NCI-H69 (cell line): ENCODE measurements at regions not wholly inside any gene's neighbourhood (a gene's known extent, or its start where the extent isn't known, plus 50 kb on each side); places are given as distances from the start of the nearest gene placed in this dataset.

ENCODE experiments used
- DNase-seq: peaks from one replicate; lab custom pipeline; 2025; lab: John Stamatoyannopoulos, UW

- DNase-seq, result no peak
These were observed 232.5 kb upstream of the RTL1 start for GRCh38 chr14:101135796-101136742.

- no peak for DNase-seq
These were observed 233.7 kb upstream of the RTL1 start for GRCh38 chr14:101137234-101137633.

- no peak for DNase-seq
These were observed 244.3 kb upstream of the RTL1 start for GRCh38 chr14:101147848-101148247.

DNA sequence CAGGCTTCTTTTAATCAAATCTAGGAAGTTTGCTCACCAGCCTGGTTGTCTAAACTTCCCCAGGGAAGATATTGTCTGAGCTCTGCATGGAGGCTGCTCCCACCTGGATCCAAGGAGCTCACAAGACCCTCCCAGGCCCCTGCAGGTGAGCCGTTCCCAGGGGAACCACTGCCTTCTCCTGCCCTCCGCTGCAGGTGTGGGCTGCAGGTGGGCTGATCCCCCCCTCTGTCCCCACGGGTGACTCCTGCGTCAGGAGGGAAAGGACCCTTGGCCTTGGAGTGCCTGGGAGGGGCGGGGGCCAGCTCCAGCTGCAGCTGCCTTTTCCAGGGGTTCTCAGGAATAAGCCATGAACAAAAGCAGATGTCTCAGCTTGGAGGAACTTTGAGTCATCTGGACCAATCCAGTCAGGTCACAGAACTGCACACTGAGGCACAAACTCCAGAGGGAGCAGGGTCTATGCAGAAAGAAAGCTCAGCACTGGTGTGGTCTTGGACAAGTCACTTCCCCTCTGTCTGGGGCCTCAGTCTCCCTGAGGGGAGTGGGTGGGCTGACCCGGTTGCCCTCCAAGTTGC, 246.6 kb upstream of the RTL1 start:
- DNase-seq, result peak; percentile 16

GRCh38 chr14:101151226-101151926, 247.9 kb upstream of the RTL1 start:
- no peak for DNase-seq

DNA sequence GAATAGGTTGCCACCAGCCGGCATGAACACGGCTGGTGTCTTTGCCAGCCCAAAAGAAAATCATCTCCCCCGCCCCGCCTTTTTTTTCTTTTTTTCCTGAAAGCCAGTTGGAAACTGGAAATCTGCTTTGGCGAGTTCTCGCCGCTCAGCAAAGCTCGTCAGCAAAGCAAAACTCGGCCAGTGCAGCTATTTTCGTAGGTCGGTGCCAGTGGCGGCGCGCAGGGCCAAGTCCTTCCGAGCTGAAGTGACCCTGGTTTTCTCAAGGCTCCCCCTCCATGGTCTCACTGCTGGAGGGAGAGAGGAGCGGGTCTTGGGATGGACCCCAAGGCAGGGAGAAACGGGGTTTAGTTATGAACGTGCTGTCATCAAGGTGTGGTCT, 248.4 kb upstream of the RTL1 start:
- no peak for DNase-seq

- DNase-seq, result no peak
These were observed 249.3 kb upstream of the RTL1 start for GRCh38 chr14:101152855-101153254.

DNA sequence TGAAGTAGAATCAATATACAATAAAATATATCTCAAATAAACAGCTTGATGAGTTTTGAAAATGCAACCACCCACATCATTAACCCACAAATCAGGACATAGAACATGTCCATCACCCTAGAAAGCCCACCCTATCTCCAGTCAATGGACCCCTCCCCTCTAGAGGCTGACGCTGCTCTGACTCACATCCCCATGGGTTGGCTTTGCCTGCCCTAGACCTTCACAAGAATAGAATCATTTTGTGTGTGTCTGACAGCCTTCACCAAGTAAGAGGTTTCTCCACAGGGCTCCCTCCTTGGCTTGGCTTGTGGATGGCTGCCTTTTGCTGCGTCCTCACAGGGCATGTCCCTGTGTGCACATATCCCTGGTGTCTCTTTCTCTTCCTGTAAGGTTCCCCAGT, 250.2 kb upstream of the RTL1 start:
- no peak for DNase-seq

- DNase-seq, result no peak
These were observed 252.1 kb upstream of the RTL1 start for GRCh38 chr14:101155575-101155974.

GRCh38 chr14:101167428-101167827, 263.9 kb upstream of the RTL1 start:
- no peak for DNase-seq

GRCh38 chr14:101169267-101169666, 265.7 kb upstream of the RTL1 start:
- no peak for DNase-seq

- no peak for DNase-seq
These were observed 268.1 kb upstream of the RTL1 start for GRCh38 chr14:101171650-101172049.

DNA sequence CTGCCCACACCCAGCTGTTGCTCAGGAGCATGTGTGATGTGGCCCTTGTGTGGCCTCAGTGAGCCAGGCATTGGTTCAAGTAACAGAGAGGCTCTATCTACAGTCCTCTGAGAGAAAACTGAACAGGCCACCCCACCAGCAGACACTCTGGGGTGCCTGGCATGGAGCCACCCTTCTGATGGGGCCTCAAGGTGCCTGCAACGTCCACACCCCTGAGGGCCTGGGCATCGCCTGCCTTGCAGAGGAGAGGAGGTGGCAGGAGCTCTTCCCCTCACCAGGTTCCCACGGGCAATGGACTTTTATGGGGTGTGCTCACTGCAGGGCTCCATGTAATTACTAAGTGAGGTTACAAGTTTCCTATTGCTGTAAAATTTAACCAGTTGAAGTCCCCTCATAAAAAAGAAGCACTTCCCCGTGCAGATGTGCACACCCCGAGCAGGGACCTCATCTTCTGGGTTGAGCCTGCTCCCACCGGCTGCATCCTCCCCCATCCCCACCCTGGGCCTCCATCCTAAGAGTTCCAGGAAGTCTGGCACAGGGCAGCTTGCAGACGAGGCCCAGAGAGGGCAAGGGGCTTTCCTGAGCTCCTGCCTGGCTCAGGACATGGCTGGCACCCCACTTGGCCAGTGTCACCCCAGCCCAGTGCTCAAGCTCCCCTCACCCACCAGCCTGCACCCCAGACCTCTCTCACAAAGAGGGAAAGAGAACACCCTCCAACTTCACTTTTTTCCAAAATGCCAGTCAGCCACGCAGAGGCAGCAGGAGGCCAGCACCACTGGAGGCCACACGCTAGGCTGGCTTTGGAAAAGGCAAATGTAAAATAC, 270.4 kb upstream of the RTL1 start:
- DNase-seq, result peak; percentile 76

GRCh38 chr14:101174522-101174838, 271.0 kb upstream of the RTL1 start:
- peak; percentile 81 for DNase-seq

DNA sequence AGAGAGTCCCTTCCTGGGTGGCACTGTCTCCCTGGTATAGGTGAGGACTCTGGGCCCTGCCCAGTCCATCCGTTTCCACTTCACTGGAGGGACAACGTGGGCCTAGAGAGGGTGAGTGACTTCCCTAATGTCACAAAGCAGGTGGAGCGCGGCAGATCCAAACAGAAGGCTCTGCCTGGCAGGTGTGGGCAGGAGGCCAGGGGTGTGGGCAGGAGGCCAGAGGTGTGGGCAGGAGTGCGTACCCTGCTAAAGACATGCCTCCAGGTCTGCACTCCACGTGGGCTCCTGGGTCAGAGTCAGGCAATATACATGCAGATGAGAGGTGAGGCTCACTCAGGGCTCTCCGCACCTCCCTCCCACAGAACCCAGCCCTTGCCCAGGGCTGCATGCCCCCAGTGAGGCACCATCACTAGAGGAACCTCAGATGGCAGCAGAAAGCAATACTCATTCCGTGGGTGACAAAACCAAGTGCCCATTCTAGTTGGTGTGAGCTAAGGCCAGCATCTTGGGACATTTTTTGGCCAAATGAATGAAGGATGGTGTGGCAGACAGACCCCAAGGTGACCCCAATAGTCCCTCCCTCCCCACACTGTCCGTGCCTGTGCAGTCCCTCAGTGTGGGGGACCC, 271.6 kb upstream of the RTL1 start:
- peak; percentile 73 for DNase-seq

- DNase-seq, result peak; percentile 27
These were observed 272.4 kb upstream of the RTL1 start for GRCh38 chr14:101175731-101176534.

GRCh38 chr14:101176535-101177205, 273.1 kb upstream of the RTL1 start:
- no peak for DNase-seq

GRCh38 chr14:101177301-101177971, 273.9 kb upstream of the RTL1 start:
- DNase-seq, result no peak

GRCh38 chr14:101178184-101179072, 274.9 kb upstream of the RTL1 start:
- DNase-seq, result no peak
